Amniotic stem cell (primary cell): ENCODE measurements at regions not wholly inside any gene's neighbourhood (a gene's known extent, or its start where the extent isn't known, plus 50 kb on each side); places are given as distances from the start of the nearest gene placed in this dataset.
A peak's percentile ranks its signal among the peaks of the same experiment; 100 is the strongest.

Experiments
- DNase-seq: peaks from one replicate; lab custom pipeline; 2025; lab: John Stamatoyannopoulos, UW

DNA sequence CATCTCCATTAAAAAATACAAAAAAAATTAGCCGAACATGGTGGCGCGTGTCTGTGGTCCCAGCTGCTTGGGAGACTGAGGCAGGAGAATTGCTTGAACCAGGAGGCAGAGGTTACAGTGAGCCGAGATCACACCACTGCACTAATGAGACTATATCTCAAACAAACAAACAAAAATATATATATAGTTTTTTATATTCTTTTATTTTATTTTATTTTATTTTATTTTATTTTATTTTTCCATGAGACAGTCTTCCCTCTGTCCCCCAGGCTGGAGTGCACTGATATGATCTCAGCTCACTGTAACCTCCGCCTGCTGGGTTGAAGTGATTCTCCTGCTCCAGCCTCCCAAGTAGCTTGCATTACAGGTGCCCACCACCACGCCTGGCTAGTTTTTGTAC, 79.5 kb downstream of the IRF2BPL start:
- no peak for DNase-seq

DNA sequence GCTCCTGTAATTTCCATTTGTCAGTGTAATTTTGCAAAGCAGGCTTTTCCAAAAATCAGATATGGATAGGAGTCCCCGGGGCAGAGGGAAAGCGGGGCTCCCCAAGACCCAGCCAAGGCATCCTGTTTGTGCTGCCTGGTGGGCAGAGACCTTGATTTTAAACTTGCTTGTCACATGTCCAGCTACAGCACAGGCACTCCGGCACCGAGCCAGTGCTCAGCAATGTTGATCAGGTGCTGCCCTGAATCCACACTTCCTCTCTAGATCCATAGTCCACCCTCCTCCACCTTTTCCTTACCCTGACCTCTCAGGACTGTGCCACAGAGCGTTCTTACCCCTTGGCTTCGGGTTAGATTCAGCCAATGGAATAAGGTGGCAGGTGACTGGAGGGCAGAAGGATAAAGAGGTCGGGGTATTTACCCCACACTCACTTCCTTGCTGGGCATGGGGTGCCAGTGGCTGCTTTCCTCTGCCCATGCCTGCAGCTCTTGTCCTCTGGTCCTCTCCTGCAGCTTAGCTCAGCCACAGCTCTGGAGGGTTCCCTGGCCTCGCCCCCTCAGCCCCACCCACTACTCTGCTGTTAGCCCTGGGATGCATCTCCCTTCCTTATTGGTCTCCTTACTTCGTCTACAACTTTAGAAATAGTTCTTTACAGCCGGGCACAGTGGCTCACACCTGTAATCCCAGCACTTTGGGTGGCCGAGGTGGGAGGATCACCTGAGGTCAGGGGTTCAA, 80.1 kb downstream of the IRF2BPL start:
- no peak for DNase-seq

DNA sequence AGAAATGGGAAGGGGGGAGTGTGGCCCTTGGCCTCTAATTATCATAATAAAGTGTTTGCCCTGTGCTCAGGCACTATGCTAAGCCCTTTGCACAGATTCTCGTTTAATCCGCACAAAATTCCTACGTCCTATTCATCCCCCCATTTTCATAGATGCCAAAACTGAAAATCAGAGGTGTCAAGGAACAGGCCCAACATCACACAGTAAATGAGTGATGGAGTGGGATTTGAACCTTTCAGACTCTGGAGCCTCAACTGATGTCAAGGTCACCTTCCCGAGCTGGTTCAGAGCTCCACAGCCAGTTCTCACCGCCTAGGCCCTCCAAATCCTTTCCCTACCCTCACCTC, 80.7 kb downstream of the IRF2BPL start:
- no peak for DNase-seq

DNA sequence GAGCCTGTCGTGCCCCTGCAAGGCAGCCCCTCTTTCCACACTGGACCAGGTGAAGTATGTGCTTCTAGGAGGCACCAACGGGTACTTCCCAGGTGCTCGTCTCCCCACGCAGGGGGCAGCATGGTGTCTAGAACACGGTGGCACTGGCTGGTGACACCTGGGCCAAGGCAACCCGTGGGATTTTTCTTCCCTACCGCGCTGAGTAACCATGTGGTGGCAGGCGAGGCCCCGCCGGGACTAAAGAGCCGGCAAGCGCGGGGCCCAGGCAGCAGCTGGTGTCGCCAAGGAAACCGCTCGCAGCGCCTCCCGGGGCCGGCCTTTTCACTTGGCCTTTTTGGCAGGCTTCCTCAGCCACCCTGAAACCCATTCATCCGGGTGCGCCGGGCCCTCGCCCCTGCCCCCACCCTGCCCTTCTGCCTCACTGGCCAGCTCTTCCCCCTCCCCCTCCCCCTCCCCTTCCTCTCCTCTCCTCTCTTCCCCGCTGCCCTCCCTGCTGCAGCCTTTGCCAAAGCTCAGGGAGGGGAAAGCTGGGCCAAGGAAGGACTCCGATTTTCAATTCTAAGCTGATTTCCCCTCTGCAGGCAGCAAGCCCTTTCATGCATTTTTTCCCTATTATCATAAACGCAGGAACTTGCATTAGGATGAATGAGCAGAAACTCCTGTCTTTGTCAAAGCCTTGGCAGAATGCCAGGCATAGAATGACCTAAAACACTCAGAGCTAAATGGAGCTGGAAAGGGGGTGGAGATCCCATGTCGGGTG, 81.2 kb downstream of the IRF2BPL start:
- peak; percentile 81 for DNase-seq

DNA sequence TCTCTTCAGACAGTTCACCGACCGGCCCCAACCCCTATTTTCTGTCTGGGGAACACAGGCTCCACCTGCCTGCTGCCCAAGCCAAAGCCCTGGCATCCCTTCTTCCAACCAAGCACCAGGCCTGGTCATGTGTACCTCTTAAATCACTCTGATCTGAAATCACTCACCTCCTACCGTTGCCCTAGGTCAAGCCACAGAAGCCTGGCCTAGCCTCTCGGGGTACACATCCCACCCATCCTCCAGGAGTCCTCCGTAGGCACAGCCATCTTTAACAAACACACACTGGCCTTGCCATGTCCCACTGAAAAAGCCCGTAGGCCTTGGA, 81.8 kb downstream of the IRF2BPL start:
- DNase-seq, result no peak

DNA sequence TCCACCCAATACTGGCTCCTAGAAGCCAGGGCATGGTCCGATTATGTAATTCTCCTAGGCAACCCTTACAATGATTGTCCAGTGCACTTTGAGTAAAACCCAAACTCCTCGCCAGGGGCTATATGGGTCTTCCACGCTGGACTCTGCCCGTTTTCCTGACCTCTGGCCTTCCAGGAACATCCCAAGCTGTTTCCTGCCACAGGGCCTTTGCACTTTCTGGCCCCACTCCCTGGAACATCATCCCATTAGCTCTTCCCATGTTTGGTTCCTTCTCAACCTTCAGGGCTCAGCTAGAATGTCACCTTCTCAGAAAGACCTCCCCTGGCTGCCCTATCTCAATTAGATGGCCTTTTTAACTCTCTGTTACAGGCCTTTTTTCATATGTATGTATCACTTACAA, 85.4 kb downstream of the IRF2BPL start:
- DNase-seq, result no peak

DNA sequence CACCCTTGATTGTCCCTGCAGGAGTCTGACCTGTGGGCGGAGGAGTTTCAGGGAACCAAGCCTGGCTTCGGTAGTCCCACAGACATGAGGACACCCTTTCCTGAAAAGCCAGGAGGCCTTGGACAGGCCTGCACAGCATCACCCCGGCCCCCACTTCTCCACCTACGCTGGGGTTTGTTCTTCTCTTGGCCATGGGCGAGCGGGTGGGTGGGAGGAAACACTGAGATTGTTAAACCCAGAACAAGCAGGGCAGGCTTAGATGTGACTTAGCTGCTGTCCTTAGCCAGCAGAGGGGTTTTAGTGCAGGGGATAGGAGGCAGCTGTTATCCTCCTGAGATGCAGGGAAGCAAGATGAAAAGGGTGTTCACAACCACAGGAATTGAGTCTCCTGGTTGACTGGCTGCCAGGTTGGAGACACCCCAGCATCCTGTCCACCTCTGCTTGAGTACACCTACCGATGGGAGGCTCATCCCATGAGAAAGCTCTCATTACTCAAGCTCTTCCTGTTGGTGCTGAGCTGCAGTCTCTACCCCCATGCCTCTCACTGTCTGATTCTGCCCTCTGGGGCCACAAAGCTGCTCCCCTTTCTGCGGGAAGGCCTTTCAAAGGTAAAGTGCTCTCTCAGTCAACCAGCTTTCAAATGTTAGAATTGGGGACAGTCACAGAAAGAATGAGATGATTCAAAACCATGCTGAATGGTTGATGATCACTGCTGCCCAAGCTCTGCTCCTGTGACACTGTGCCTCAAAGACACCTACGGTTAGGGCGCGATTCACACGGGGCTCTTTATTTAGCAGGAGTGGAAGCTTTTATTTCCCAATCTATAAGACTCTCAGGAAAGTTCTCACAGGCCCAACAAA, 86.3 kb downstream of the IRF2BPL start:
- no peak for DNase-seq

DNA sequence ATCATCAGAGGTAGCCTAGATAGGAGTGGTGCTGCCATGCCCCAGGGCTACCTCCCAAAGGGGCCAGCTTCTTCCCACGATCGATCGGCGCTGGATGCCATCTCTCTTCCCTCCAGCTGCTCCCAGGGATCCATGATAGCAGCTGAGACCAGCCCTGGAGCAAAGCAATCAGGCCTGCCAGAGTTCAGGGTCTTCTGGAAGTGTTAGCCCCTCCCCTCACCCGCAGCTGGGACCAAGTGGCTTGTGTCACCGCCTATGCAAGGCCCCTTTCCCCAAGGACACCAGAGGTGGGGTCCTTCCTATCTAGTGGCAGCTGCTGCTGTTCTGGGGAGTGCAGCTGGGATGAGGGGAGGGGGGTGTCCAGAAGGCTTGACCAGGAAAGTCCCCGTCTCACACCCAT, 87.0 kb downstream of the IRF2BPL start:
- DNase-seq, result no peak

DNA sequence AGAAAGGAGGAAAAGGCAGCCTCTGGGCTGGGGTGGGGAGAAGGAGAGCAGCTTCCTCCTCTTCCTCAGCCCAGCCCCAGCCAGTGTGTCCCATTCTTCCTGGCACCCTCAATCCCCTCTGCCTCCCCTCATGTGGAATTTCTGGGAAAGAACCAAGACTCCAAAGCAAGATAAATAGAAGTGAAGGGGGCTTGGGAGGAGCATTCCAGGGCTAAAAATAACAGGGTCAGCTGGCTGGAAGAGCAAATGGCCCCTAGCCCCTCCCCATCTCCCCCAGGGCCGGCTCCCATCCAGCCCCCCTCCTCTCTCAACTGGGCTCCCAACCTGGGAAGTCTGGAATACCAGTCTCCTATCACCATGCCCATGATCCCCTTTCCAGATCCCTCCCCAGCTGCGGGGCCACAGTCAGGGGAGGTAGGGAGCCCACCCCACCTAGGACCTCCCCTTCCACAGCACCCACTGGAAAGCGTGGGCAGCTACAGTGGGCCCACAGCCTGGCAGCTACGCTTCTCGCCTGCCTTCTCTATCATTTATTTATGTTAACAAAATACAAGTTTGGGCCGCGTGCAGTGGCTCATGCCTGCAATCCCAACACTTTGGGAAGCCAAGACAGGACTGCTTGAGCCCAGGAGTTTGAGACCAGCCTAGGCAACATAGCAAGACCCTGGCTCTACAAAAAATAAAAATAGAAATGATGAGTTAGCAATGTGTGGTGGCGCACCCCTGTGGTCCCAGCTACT, 88.3 kb downstream of the IRF2BPL start:
- no peak for DNase-seq

DNA sequence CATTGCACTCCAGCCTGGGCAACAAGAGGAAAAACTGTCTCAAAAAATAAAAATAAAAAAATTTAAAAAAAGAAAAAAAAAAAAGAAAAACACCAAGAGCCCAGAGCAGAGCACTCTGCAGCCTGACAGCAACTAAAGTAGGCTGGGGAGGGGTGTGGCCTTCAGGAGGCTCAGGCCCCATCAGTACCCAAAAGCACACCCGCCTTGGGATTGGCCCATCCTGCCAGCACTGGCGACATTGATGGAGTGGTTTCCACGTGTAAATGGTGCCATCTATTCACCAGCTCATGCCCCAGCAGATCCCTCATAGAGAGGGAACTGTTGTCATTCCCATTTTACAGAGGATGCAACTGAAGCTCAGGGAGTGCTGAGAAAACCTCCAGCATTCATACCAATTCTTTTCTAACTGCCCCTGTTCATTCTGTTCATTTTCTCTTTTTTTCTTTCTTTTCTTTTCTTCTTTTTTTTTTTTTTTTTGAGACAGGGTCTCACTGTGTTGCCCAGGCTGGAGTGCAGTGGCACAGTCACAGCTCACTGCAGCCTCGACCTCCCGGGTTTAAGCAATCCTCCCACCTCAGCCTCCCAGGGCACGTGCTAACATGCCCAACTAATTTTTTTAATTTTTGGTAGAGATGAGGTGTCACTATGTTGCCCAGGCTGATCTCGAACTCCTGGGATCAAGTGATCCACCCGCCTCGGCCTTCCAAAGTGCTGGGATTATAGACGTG, 89.3 kb downstream of the IRF2BPL start:
- no peak for DNase-seq

DNA sequence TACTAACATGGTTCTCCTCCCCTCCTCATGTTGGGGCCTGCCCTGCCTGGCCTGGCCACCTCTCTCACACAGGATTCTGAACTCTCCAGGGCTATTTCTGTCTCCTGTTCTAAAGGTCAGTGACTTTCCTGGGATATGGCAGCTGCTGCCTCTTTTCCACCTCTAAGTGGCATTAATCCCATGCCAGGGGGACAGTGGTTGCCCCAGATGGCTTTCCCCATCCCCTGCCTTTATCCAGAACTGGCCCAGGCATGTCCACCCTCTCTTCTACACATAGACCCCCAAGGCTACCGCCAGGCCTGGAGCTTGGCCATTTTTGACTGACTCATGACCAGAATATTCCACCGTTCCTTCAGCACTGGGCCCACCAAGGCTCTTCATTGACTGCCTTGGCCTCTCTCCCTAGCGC, 90.4 kb downstream of the IRF2BPL start:
- no peak for DNase-seq

DNA sequence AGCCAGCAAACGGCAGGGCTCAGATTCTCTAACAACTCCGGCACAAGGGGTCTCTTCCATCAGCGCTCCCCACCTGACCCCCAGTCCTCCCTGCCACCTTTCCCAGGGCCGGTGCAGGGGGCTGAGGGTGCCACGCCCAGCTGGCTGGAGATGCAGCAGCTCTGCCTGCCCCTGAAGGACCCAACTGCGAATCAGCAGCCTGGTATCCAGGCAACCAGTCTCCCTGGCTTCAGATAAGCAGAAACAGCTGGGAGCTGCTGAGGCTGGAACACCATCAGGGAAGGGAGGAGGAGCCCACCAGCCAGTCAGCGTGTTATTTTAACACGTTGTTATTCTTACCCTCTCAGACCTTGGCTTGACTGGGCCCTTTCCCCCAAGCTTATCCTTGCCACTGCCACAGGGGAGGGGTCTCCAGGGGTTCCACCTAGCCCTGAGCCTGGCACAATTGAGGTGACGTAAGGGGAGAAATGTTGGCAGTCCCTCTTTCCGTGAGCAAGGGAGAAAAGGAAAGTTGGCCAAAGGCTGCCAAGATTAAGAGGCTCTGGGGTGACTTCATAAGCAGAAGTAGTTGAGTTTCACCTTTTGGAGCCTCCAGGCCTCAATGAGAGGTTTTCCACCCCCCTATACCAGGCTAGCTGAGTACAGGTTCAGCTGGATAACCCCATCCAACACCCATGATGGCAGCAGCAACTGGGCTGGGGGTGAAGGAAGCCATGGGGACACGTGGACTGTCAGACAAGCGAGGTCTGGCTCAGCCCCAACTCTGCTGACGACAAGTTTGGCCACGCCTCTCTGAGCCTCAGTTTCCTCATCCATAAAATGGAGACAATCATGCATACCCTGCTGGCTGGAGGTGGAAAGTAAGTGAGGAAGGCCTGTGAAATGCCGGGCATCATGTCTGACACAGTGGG, 91.1 kb downstream of the IRF2BPL start:
- peak; percentile 61 for DNase-seq

DNA sequence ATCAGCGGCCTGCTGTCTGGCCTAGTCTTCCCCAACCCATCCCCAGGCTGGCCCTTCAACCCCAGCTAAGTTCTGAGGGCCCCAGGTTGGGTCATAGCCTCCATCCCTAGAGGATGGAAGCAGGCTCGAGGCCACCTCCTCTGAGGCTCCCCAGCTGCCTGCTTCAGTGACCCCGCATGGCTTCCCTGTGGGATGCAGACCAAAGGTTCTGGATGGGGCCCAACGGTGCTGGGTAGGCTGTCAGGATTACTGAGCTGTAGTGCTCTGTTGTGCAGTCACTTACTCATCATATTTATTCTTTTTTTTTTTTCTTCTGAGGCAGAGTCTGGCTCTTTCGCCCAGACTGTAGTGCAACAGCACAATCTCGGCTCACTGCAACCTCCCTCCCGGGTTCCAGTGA, 92.0 kb downstream of the IRF2BPL start:
- DNase-seq, result no peak

DNA sequence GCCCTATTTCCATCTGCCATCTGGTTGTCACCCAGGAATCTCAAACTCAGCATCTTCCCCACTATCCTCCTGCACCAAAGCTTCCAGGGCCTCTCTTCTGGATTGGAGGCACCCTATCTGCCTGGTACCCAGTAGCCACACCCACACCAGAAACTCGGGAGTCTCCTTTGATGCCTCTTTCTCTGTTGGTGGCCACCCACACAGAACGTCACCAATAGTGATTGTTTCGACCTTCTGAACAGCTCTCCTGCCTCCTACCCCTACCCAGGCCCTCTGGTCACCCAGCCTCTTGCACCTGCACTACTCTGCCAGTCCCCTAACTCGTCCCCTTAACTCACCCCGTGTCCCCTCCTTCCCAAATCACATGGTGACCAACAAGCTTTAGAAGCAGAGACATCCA, 95.0 kb downstream of the IRF2BPL start:
- no peak for DNase-seq

DNA sequence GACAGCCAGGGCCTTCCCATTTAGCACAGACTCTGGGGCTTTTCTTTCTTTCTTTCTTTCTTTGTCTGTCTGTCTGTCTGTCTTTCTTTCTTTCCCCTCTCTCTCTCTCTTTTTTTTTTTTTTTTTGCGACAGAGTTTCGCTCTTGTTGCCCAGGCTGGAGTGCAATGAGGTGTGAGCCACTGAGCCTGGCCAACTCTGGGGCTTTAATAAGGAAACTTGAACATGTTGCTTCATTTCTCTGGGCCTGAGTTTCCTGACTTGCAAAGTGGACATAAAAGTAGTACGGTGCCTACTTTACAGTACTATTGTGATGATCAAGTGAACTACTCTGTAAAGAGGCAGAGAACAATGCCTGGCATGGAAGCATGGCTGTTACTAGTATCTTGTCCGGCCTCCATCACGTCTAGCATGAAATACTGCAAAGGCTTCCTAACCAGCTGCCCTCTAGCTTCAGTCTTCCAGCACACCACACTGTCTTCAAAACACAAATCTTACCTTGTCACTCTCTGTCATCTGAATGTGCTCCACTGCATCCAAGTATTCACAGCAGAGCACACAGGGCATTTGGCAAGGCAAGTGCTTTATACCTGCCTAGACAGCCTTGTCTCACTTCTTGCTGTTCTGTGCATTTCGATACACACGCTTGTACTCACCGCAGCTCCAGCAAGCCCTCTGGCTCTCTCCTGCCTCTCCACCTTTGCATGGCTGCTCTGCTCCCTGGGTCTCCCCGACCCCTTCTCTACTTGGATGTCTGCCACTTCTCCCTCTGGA, 96.7 kb downstream of the IRF2BPL start:
- no peak for DNase-seq

DNA sequence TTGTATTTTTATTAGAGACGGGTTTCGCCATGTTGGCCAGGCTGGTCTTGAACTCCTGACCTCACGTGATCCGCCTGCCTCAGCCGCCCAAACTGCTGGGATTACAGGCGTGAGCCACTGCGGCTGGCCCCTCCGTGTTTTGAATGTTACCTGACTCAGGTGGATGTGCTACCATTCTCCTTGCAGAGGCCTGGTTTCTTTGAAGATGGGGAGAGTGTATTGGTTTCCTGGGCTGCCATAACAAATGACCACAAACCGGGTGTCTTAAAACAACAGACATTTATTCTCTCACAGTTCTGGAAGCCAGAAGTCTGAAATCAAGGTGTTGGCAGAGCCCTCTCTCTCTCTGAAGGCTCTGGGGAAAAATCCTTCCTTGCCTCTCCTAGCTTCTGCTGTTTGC, 98.0 kb downstream of the IRF2BPL start:
- DNase-seq, result no peak

DNA sequence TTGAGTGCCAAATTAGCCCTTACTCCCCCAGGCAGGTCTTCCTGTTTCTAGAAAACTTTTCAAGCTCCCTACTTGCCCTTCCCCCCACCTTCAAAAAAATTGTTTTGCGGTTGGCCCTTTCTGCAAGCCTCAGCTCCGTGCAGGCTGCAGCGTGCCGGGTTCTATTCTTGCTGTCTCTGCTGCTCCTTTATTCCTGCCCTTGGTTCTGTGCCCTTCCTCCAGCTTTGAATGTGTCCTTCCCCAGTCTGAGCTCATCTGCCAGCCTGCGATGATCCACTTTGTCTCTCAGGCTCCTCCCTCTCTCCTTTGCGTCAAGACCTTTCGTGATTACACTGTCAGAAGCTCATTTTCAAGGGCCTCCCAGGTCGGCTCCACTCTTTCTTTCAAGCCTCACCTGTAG, 98.6 kb downstream of the IRF2BPL start:
- no peak for DNase-seq

DNA sequence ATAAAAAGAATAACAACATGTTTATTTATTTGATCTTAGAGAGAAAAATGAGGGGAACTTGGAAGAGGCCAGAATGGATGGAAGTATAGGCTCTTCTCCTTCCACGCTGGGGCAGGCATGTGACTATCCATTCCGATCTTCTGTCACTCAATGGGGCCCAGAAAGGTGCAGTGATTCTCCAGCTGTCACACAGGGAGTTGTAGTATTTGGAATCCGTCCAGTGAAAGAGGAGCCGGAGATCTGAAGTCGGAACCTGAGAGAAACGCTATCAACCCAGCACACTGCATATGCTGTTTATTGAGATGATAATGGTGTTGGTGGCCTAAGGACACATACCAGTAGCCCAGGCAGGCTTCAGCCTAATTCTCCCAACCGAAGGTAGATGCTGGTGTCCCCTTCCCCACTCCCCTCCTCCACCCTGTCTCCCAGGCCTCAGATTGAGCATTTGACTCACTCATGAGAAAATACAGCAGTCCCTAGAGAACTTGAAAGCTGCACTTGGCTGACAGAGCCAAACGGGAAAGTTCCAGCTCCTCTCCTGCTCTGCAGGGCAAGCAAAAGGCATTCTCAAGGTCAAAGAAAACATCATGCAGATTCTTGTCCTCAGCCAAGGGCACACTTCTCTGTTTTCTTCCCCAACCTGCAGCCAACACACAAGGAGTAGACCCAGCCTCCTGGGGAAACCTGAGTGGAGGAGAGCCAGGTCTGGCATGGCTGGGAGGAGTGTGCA, 100.4 kb downstream of the IRF2BPL start:
- no peak for DNase-seq
